ENCODE measurements at regions not wholly inside any gene's neighbourhood (a gene's known extent, or its start where the extent isn't known, plus 50 kb on each side); places are given as distances from the start of the nearest gene placed in this dataset.

- TF ChIP-seq YY1 (IDR thresholded peaks at IDR 0.05; ENCODE audit: insufficient read depth, insufficient read length) (no peak), SUZ12 (IDR thresholded peaks at IDR 0.05; ENCODE audit: extremely low read depth, insufficient read depth, insufficient read length) (no peak)
Measured at GRCh38 chr9:106722051-106722753, 140.8 kb upstream of the ZNF462 start.
